CD4-positive, alpha-beta T cell treated with Interleukin-4 for 4 hours (primary cell): ENCODE measurements at regions not wholly inside any gene's neighbourhood (a gene's known extent, or its start where the extent isn't known, plus 50 kb on each side); places are given as distances from the start of the nearest gene placed in this dataset.
"Not testable (repeated sequence)": the region's sequence is repeated elsewhere in the genome, so short reads cannot be mapped to it uniquely, and the experiment has no call there.

Experiments used
- DNase-seq: peaks from one replicate; pipeline ENCODE4 v3.0.0-alpha.2; 2020

DNA sequence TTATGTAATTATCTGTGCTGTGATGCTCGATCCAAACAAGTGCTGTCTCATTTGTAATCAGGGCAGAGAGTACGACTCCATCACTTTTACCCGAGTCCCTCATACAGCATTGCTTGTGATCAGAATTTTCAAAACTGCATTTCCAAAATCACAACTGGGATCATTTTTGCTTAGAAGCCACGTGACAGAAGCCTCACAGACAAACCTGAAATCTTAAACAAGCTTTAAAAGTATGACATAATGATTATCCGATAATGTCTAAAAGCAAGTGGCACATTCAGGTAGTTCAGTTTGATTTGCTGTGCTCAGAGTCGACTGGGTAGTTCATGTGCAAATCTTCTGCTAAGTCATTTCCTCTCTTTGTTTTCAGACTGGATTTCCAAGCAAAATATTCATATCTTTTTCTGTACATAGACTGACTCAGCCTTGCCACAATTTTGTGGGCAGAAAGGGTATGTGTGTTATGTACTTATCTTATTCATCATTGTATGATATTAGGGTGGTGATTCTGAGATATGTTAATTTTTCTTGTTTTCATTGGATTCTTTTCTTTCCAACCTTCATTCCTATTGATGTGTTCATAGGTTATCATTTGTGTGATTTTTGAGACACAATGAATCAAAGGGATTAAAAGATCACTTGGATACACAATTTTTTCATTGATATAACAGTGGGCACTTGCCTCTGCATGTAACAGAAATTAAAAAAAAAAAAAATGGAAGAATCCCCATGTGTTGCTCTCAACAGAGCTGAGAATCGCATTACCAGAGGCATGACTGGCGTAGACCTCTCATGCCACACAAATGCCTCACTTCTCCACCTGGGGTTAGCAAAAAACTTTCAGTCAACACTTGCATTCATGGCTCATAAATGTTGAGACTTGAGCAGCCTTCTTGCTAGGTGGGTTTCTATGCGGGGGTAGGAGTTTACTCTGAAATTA lies 355.7 kb downstream of the LTN1 start:
- no peak for DNase-seq

DNA sequence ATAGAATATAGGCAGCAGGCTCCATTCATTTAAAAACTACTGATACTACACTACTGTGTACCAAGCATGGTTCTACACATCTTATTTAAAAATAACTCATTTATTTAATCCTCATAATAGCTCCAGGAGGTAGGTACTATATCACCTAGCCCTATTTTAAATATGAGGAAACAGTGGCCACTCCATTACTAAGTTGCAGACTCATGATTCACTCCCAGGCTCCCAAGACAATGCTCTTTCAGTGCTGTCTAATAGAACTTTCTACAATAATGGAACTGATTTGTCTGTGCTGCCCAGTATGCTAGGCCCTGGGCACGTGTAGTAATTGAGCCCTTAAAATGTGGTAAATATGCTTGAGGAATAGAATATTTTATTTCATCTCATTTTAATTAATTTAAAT lies 357.1 kb downstream of the LTN1 start:
- no peak for DNase-seq

DNA sequence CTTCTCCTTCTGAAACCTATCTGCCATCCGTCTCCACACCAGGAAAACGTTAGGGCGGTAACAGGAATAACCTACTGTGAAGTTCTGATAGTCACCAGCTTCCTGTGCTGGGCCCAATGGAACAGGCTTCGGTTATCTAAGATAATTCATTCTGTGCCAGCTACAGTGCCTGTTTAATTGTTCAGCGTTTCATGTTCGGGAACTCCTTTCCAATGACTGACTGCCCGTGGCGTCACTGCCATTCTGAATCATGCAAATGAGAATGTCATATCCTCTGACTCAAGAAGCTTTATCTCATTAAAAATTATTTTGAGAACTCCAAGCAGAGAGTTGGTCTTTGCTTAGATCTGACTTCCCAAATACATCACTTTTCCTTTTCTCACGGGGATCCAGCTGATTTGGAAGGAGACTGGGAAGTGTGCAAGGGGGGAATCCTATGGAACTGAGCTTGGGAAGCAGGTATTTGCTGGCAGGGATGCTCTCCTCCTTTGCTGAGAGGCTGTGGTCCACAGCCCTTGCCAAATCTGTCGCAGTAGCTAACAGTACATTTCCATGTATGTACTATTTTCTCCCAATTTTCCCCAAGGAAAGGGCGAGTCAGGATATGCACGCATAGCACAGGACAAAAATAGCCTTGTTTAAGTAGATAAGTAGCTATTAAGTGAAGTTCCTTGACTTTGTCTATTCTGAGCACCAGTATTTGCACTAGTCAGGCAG lies 358.7 kb downstream of the LTN1 start:
- no peak for DNase-seq

DNA sequence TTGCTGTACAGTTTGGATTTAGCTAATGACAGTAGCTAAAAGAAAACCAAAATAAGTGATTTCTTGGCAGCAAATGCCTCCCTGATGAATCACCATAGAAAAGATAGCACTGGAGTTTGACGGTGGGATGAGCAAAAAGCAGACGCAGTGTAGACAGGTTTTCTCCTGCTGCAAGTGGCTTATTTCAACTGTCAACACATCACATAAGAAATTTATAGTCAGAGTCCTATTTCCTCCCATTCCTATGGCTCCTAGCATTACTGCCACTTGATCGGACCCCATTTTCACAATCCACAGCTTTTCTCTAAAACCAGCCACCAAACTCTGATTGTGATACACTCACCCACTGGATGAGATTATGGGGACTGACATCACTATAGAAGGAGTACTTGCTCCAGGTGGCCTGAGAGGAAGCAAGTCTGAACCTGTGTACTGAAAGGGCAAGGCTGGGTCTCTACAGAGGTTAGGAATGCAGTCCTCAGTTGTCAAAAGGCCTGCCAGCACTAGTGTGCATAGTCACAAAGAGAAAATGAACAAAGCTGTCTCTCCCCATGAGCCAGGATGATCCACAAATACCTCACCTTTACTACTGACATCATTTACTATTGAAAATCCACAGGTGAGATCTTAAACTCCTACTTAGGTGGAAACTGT lies 359.8 kb downstream of the LTN1 start:
- DNase-seq: no peak

DNA sequence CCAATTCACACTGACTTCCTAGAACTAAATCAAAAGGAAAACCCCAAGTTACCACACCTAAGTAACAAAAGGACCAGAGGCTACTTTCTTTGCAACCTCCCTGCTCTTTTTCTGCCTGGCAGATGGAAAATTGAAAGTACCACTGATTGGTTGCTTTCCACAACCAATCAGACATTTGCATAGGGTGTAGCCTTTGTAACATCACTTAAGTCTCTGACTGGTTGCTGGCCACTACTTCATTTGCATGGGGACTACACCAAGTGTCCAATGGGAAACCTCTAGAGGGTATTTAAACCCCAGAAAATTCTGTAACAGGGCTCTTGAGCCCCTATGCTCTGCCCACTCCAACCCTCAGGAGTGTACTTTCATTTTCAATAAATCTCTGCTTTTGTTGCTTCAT lies 365.0 kb downstream of the LTN1 start:
- DNase-seq: no peak

DNA sequence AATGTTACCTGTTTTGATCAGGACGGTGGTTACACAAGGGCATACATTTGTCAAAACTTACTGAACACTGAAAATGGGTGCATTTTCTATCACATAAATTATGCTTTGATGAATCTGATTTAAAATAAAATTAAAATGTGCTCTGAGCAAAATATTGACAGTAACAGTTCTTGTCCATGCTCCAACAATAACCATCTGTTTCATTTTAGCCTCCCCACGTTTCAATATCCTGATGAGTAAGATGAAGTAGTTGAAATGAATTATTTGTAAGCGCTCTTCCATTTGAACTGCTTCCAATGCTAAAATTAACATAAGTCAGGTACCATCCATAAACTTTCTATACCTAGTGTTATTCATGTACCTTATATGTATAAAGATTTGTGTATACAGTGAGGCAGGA lies 365.4 kb downstream of the LTN1 start:
- DNase-seq: no peak

DNA sequence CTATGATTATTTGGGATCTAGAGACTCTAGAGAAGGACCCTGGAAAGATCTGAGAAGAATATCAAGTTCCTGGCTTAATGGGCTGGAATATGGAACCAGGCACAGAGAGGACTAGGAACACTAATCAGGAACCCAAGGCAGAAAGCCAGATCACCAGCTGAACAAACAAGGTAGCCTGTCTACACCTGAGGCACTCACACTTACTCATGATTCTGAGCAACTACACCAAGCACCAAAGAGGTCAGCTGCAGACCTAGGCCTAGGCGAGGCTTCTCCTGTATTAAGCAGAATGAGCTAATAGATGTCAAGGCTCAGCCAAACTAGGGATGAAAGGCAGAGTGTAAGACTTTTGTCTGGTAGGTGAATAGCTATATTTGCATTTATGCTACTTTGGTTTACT lies 368.1 kb downstream of the LTN1 start:
- no peak for DNase-seq

DNA sequence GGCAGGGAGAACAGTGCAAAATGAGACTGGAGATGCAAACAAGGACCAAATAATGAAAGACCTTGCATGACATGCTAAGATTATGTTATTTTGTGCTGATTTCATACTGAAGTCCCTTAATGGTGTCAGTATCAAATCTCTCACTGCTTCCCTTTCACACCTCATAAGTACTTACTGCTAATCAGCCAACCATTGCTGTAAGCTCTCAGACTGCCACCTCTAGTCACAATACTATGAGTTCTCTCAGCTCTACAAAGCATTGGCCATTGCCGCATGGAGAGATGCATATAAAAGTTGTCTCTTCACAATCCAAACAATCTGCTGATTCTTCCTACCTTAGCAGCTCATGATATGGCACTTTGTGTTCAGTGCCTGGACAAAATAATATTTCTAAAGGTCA lies 375.4 kb downstream of the LTN1 start:
- no peak for DNase-seq

DNA sequence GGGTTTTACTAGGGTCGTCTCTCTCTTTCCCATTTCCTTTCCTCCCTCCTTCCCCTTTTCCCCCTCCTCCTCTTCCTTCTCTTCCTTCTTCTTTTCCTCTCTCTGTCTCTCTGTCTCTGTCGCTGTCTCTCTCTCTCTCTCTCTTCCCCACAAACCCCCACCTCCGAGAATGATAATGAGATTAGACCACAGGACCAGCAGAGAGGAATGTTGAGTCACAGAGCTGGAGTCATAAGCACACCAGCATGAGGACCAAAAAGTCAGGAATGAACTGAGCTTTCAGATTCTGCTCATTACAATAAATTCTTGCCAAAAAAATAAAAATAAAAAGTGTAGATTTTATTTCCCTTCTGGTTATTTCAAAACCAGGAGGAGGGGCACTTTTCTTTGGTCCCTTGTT lies 377.4 kb downstream of the LTN1 start:
- DNase-seq: no peak

DNA sequence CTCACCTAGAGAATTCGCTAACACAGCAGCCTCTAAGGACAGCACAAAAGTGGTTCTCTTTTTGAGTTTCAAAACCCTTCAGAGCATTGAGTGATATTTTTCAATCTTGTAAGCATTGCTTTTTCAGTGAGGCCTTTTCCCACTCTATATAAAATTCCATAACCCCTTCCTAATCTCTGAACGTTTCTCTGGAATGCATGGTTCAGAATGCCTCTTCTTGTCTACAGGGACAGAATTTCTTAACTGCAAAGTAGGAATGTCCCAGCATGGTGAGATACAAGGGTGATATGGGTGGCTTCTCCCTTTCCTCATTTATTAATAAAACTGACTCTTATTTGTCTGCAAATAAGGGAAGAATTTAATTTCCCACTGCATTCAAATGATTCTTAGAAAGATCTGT lies 377.9 kb downstream of the LTN1 start:
- DNase-seq: no peak

DNA sequence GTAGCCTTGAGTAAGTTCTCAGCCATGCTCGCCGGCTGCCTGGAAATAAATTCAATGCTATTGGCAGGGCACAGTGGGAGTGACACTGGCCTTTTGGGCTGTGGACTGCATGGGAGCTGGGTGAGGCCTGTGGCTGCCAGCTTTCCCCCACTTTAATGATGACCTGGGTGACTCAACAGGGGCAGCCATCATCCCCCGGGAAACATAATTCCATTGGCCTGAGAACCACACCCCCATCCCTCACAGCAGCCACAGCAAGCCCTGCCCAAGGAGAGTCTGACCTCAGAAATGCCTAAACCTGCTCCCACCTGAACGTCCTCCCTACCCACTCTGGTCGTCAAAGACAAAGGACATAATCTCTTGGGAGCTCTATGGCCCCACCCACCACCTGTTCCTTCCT lies 384.0 kb downstream of the LTN1 start:
- DNase-seq: no peak

DNA sequence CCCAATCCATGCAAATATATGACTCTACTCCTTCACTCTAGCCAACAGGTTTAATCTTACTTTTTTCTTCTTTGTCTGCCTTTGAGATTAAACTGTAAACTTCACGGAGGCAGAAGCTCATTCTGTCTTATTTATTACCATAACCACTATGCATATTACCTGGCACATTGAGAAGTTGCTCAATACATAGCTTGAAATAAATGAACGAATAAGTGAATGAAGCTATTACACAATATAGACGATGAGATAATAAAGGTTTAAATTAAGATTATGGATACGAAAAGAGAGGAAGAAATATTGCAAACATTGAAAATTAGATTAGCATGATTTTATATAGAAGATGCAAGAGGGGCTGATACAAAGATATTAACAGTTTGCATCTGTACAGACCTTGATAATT lies 385.1 kb downstream of the LTN1 start:
- no peak for DNase-seq

DNA sequence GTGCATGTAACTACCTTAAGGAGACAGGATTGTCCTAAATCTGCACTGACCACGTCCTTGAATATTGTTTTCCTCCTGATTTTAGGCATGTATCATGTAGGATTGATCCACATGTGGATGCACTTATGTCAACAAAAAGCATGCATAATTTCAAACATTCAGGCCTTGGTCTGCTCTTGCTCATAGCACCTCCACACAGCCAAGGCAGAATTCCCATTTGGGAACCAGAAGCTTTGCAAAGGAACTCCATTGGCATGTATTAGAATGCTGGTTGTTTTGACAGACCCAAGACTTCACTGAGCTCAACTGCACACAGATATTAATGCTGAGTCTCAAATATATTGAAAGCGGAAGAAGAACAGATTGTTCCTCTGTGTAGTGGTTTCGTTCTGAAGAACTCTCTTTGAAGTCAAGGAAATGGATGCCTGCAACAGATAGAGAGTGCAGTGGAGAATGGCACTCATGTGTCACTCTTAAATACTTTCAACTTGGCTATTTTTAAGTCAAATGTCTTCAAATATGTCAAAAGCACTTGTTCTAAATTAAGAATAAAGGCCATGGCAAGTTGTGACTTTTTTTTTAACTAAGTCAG lies 387.6 kb downstream of the LTN1 start:
- peak; percentile 53 for DNase-seq

DNA sequence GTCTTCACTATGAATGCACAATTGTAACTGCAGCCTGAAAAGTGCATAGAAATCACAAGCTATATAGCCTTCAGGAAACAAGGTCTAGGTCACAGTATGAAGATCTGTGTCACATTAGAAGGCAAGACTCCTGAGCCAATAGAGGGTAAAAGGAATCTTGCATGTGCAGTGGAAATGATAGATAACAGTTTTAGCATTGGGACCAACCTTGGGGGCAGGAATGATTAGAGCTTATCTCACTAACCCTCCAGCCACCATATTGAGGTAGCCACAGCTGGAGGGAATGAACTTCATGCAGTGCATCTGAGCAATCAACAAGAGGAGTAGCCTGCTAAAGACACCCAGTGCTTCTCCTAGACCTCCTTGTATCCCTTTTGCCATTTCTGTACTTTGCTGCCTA lies 390.1 kb downstream of the LTN1 start:
- DNase-seq: no peak

DNA sequence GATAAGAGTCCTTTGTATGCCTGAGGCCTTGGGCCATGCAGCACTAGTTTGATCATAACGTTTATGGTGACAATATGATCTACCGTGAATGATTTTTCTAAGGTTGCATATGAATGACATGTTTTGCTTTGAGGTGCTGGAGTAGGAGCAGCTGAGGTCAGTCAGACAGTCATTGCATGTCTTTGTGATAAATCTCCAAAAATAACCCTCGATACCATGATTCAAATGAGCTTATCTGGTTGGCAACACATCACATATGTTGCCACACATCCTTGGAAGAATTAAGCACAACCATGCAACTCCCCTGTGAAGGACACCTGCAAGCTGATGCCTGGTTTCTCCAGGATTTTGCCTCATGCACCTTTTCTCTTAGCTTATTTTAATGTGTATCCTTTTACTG lies 394.5 kb downstream of the LTN1 start:
- no peak for DNase-seq

DNA sequence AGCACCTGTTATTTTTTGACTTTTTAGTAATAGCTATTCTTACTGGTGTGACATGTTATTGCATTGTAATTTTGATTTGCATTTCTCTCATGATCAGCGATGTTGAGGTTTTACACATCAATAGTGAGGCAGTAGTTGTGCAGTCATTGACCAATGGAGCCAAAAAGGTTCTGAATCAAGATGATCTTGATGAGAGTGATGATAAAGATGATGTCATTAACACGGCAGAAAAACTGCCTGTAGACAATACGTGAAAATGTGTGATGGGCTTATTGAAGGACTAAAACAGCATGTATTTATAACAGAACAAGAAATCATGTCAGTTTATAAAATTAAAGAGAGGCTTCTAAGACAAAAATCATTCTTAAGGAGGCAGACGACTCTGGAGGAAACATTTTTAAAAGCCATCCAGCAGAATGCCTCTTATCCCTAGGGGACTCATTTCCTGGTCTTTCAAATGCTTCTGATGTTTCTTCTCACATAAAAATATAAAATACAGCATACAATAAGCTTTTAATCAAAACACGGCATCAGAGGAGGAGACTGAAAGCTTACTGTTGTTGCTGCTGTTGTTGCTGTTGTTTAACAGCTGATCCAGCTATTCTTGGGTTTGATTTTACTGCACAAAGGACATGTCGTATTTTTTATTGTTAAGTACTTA lies 400.3 kb downstream of the LTN1 start:
- no peak for DNase-seq

DNA sequence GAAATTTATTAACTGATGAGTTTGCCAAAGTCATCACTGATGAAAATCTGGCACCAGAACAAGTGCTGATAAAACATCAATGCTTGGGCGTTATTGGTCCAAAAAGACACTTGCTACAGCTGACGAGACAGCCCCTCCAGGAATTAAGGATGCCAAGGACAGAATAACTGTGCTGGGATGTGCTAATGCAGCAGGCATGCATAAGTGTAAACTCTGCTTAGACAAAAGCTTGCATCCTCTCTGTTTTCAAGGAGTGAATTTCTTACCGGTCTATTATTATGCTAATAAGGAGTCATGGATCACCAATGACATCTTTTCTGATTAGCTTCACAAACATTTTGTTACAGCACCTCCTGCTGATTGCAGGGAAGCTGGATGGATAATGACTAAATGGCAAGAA lies 402.0 kb downstream of the LTN1 start:
- no peak for DNase-seq

DNA sequence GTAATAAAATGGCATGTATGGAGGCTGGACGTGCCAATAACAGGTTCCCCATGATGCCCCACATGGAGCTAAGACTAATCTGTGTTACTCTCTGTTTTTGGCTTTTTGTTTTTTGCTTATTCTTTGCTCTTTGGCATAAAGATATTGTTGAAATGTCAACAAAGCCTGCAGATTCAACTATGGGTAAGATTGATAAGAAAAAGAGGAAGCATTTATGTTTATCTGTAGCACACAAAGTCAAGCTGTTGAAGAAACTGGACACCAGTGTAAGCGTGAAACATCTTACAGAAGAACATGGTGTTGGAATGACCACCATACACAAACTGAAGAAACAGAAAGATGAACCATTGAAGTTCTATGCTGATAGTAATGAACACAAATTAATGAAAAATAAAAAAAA lies 402.7 kb downstream of the LTN1 start:
- no peak for DNase-seq

DNA sequence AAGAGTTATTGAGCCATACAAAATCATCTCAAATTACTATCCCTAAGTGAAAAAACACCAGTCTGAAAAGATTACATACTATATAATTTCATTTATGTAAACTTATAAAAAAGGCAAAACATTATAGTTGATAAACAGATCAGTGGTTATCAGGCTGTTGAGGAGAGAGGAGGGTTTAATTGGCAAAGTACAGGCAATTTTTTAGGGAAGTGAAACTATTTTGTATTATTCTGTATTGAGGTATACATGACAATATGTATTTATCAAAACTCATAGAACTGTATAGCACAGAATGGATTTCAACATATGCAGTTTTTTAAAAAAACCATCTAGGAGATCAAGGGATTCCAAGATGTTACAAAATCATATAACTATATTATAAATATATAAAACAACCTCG lies 403.7 kb downstream of the LTN1 start:
- no peak for DNase-seq

DNA sequence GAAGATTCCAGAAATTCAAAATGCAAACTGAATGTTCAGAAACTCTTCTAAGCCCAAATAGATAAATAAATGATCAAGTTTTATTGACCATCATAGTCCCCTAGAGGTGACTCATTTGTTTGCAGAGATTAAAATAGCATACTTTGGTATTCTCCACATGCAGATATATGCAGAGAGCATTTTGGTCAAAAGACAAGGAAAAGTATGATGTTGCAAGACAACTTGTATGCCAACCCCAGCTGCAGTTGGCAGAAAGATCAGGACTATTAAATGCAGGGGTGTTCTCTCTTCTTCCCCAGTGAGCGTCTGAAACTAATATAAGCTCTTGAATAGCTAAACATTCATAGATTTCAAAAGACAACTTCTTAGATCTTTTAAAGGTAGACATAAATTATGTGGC lies 404.9 kb downstream of the LTN1 start:
- no peak for DNase-seq

DNA sequence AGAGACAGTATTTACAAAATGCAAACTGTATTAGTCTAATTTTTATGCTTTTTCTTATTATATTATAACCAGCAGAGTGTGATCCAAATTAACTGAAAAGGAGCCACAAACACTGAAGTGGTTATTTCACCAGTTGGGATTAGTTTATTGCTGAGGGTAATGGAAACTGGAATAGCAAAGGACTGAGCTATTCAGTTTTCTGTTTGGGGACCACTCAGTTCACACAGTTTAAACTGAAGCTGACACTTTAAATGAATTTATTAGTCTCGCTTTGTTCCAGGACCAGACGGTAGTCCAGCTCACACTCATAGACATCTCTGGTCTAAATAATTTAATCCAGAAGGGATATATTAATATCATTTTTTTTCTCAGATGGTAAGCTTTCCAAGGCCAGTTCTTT lies 410.7 kb downstream of the LTN1 start:
- DNase-seq: no peak

DNA sequence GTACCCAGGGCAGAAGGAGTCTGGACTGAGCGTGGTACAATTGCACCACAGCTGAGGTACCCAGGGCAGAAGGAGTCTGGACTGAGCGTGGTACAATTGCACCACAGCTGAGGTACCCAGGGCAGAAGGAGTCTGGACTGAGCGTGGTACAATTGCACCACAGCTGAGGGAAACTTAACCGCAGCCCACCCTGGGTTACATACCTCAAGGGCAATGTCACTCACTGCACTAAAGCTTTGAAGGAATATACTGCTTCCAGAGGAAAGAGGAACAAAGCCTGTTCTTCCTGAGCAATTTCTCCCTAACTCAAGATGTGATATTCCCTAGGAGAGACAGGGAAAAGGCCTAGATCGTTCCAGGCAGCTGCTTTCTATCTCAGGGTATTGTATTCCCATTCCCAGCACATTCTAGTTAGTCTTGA lies 411.4 kb downstream of the LTN1 start:
- DNase-seq: not testable (repeated sequence)

DNA sequence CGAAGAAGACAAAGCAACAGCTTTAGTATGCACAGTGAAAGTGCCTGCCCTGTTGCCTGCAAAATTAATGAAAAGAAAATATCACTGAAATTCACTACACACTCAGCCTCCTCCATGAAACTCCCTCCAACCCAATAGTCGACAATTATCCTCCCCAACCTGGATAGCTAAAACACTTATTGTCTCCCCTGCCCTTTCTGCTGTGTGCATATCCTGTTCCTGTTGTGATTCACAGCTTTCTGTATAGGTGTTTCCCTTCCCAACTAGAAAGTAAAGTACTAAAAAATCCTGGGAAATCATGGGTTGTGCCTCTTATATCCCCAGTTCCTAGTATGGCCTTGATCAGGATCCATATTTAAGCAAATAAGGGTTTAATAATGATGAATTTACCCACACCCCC lies 412.1 kb downstream of the LTN1 start:
- no peak for DNase-seq
